C4-2B (cell line): ENCODE measurements at regions not wholly inside any gene's neighbourhood (a gene's known extent, or its start where the extent isn't known, plus 50 kb on each side); places are given as distances from the start of the nearest gene placed in this dataset.

Experiments
- ZFX ChIP-seq: fragments of 450-650 bp; IDR thresholded peaks from 2 replicates; pipeline ENCODE4 v1.6.1; 2017
- TF ChIP-seq, protein P1 (sequence below): fragments of 450-650 bp; conservative IDR thresholded peaks from 2 replicates; pipeline ENCODE4 v1.5.1; 2017; ENCODE audit warnings: mild to moderate bottlenecking

DNA sequence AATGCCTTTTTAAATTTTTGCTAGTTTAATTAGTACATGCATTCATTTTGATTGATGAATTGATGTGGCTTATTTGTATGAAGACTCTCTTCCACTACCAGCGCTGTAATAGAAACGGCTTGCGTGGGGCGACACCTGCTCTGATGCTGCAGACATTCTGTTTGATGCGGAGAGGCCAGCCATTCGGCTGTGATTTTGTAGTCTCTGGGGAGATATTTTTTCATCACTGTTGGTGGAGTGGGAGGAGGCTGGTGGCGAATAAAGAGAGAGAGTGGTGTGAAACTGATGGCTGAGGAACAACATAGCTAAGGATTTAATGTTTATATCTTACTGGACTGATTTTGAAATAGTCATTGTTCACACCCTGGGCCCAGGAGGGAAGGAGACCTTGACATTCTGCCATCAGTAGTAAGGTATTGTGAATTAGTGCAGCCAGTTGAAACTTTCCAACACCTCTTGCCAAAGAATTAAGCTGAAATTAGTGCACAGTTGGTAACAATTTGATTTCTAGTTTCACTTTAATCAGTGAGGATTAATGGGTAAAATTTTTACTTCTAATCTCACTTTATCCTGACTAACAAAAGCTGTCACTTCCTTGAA, 224.1 kb downstream of the MTX2 start:
- TF ChIP-seq, protein P1, sequence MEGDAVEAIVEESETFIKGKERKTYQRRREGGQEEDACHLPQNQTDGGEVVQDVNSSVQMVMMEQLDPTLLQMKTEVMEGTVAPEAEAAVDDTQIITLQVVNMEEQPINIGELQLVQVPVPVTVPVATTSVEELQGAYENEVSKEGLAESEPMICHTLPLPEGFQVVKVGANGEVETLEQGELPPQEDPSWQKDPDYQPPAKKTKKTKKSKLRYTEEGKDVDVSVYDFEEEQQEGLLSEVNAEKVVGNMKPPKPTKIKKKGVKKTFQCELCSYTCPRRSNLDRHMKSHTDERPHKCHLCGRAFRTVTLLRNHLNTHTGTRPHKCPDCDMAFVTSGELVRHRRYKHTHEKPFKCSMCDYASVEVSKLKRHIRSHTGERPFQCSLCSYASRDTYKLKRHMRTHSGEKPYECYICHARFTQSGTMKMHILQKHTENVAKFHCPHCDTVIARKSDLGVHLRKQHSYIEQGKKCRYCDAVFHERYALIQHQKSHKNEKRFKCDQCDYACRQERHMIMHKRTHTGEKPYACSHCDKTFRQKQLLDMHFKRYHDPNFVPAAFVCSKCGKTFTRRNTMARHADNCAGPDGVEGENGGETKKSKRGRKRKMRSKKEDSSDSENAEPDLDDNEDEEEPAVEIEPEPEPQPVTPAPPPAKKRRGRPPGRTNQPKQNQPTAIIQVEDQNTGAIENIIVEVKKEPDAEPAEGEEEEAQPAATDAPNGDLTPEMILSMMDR, result no peak
- no peak for TF ChIP-seq ZFX
